Stimulated activated CD8-positive, alpha-beta memory T cell treated with anti-CD3 and anti-CD28 coated beads, Interleukin-12 subunit alpha, Interleukin-12 subunit beta, amount 100 ng/mL, for 1 hour (primary cell): ENCODE measurements at regions not wholly inside any gene's neighbourhood (a gene's known extent, or its start where the extent isn't known, plus 50 kb on each side); places are given as distances from the start of the nearest gene placed in this dataset.
"Not testable (repeated sequence)": the region's sequence is repeated elsewhere in the genome, so short reads cannot be mapped to it uniquely, and the experiment has no call there.

Experiments used
- DNase-seq: peaks from one replicate; pipeline ENCODE4 v3.0.0-alpha.2; 2020; ENCODE audit warnings: low read depth

DNA sequence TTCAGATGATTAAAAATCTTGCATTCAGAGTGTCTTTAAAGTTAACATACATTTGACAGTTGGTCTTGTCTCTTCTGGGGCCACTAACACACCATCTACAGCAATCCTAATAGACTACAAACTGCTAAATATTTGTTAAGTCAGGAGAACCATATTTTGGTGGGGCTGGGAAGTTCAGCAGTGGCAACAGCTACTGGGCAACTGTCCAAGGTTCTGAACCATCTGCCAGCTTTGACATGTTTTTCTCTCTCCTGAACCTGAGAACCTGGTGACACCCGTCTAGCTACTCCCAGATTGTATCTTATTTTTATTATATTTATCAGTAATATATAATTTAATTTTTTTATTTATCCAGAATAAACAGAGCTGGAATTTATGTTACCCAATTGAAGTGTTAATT is 199.0 kb upstream of the DPYD start:
- no peak for DNase-seq

DNA sequence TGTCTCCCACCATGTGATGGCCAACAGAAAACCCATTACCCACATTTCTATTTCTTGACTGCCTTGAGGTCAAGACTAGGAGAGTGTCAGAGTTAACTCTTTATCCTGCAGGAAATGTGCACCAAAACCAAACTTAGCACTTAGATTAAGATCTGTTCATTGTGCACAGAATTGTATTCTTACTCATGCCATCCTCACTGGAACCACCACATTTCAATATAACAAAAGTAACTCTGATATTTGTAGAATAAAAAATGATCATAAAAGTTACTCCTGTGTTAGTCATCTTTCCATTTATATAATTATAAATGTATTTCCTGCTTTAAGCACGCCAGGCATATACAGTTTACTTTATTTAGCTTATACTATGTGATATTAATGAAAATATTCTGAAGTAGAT is 193.0 kb upstream of the DPYD start:
- DNase-seq: no peak

DNA sequence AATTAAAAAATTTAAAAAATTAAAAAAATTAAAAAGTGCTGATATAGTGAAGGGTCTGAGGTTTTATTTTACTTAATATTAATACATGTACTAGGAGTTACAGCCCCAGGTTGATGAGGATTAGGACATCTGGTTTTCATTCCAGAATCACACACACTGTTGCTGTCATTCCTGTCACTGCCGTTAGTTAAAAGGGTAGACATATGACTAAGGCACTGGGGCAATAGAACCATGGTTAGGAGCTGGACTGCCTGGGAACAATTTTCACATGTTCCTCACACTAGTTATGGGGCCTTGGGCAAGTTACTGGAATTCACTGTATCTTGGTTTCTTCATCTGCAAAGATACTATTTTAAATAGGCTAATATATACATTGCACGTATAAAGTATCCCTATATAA is 191.8 kb upstream of the DPYD start:
- DNase-seq: no peak

DNA sequence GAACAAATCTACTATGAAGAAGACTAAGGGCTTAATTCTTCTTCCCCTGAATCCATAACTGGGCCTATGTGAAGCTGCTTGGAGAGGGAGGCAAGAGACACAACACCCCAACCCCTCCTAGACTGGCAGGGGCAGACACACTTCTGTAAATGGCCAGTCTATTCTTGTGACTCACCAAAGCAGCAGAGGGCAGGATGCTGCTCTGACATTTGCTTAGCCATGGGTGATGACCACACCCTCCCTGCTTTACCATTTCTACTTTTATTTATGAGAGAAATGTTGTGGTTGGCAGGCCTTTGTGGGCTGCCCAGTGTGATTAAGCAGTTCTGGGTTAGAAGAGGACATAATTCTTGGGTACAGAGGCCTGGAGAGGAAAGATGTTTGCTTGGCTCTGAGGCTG is 189.8 kb upstream of the DPYD start:
- DNase-seq: no peak

DNA sequence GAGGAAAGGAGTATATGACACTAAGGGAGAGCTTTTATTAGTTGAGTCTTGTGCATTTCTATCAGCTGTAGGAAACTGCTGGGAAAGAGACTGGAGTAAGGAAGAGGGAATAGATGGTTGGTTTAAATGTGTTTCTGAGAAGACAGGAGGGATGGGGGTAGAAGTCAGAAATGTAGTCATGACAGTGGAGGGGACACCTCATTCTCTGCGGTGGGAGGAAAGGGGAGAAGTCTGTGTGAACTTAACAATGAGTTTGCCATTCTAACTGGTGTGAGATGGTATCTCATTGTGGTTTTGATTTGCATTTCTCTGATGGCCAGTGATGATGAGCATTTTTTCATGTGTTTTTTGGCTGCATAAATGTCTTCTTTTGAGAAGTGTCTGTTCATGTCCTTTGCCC is 187.5 kb upstream of the DPYD start:
- not testable (repeated sequence) for DNase-seq

GRCh38 chr1:98107256-98107655 is 186.4 kb upstream of the DPYD start:
- no peak for DNase-seq

DNA sequence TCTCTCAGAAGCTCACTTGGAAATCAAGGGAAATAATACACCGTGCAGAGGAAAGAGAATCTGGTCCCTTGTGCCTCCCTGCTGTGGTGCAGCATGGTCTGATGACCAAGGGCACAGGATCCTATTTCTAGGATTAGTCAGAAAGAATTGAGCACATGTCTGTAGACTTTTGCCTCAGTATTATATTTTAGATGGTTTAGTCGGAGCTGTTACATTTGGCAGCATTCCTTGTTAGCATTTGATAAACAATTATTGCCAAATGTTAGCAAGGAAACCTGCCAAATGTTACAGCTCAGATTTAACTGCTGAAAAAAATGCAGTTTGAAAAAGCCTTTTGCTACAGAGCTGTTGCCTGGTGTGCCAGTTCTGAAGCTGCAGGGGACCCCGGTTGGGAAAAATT is 183.5 kb upstream of the DPYD start:
- no peak for DNase-seq

DNA sequence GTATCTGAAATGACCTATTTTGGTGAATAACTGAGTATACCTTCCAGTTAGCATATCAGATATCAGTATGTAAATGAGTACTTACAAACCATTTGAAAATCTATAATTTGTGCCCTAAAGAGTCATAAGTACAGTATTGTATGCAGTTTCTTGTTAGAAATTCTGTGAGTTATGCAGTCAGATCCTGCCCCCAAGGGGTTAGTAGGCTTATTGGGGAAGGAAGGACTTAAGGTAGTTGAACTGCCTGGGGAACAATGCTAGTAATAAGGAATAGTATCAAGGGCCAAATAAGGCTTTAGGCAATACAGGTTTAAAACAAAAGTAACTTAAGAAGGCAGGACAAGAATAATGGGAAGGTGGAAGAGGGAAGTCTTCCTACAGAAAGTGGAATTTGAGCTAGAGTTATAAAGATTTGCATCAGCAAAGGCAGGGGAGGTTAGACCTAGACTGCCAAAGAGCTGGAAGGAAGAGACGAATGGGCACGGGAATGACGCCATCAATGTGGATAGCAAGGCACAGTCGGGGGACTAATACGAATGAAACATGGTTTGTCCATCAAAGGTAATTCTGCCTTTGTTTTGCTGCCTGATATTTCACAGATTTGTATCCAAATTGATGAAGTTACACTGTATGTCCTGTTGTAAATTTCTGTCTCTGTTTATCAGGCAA is 182.9 kb upstream of the DPYD start:
- DNase-seq: no peak

GRCh38 chr1:98102345-98103030 is 181.7 kb upstream of the DPYD start:
- DNase-seq: no peak

- no peak for DNase-seq
Observed at GRCh38 chr1:98101364-98101763, 180.5 kb upstream of the DPYD start.

GRCh38 chr1:98099501-98099900 is 178.7 kb upstream of the DPYD start:
- no peak for DNase-seq

DNA sequence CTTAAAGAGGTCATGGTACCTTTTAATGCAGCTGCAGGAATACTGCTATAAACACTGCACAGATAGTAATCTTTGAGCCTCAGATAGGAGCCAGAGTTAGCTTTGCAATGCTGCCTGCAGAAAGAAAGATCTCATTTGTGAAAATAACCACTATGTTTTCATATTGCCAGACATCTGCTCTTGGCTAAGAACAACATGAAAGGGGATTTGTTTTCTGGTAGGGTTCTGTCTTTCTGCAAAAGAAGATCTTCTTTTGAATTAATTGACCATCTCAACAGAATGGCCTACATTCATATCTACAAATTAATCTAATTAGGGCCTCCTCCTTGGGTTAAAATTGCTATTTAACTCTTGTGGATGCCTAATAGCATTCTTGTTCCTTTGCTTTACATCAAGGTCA is 177.6 kb upstream of the DPYD start:
- DNase-seq: no peak

GRCh38 chr1:98090351-98090750 is 169.5 kb upstream of the DPYD start:
- DNase-seq: no peak

DNA sequence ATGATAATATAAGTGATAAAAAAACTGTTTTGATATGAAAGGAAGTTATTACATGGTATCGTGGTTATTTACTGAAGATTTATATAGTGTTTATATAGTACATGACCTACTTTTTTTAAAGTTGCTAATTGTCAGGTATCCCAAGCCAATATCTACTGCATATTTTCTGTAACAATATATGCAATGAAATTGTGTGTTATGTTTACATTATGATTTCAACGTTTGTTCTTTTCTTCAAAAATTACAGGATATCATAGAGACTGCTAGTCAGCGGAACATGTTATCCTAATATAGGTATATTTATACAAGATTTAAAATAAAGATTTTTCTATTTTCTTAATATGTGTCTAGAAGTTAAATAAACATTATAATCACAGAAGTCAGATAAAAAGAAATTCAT is 167.5 kb upstream of the DPYD start:
- DNase-seq: no peak

- no peak for DNase-seq
Observed at GRCh38 chr1:98086796-98087441, 166.1 kb upstream of the DPYD start.

- DNase-seq: no peak
Observed at GRCh38 chr1:98086156-98086555, 165.3 kb upstream of the DPYD start.

GRCh38 chr1:98084188-98084587 is 163.4 kb upstream of the DPYD start:
- DNase-seq: no peak

- no peak for DNase-seq
Observed at GRCh38 chr1:98081944-98082343, 161.1 kb upstream of the DPYD start.

DNA sequence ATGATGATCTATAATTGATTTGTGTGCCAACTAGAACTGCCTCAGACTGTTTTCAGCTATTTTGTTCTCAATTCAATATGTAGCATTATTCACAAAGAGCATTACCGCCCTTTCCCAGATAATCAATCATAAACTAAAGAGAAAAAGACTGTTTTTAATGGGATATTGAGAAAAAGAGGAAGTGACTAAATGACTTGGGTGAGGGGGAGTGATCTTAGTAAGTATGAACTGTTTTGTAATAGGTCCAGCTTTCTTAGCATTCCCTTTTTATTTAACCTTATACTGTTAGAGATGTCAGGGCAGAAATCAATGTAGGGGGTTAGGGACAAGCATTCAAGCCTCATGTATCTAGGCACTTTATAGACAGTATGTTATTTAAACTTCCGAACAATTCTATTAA is 157.8 kb upstream of the DPYD start:
- no peak for DNase-seq

DNA sequence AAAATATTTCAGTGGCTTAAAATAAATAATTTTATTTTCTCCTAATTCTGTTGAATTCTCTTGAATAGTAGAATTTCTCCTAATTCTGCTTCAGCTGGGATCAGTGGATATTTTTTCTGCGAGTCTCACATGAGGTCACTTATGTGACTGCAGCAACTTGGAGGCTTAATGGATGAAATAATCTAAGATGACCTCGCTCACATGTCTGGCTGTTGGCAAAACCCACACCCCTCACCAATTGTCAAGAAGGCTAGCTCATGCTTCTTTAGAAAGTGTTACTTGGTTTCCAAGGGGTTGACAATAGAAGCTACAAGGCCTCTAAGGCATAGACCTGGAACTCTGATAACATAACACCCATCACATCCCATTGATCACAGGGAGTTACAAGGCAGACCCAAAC is 156.9 kb upstream of the DPYD start:
- no peak for DNase-seq

DNA sequence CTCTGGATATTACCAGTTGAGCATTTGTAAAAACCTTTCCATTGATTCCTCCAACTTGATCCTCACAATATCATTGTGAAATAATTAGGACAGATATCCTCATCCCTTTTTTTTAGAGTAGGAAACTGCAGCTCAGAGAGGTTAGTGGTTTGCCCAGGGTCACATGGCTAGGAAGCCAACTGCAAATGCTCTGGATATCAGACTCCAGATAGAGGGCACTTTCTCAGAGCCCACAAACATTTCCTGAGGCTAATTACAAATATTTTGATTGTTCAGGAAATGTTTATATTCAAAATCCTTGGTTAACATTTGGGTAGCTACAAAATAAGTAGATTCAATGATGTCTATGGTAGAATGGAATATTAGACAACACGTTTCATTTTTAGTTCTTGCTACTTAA is 154.8 kb upstream of the DPYD start:
- DNase-seq: no peak

GRCh38 chr1:98073823-98074222 is 153.0 kb upstream of the DPYD start:
- no peak for DNase-seq

DNA sequence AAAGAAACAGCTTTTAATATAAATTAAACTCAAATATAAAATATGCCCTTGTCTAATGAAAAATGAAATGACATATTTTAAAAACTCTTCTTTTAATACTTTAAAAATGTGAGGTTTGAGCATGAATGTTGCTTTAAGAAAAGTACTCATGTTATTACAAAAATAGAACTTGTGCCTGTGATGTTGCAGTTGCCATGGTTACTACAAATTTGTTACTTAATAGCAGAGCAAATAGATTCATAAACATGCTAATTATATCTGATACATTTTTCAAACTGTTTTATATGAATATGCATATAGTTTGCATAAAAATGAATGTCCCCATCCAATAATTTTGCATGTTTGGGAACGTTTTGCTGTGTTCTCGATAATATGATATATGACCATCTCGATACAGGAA is 152.3 kb upstream of the DPYD start:
- no peak for DNase-seq

- no peak for DNase-seq
Observed at GRCh38 chr1:98072047-98072446, 151.2 kb upstream of the DPYD start.
